ENCODE measurements at regions not wholly inside any gene's neighbourhood (a gene's known extent, or its start where the extent isn't known, plus 50 kb on each side); places are given as distances from the start of the nearest gene placed in this dataset.
A peak's percentile ranks its signal among the peaks of the same experiment; 100 is the strongest.

DNA sequence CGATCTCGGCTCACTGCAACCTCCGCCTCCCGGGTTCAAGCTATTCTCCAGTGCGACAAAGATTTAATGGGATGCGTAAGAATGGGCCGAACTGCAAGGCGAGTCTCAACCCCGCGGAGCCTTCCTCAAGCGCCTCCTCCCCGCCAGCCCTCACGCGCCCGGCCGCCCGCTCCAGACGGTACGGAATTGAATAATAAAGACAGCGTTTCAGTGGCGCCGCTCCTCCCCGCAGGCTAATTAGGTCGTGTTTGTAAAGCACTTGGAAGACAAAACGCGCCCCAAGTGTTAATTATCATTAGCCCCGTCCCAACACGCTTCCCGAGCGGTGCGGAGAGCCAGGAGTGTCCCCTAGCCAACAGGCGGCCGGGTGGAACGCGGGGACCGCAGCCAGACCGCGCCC lies 192.0 kb downstream of the BUD13 start:
- H3K27me3 Mint-ChIP-seq (ENCODE audit: insufficient read depth, low read depth, poor library complexity) = peaks cover 84% of the 10 kb centered on the region
- ATAC-seq = peak; percentile 86
- TF ChIP-seq NANOG (IDR thresholded peaks at IDR 0.05; ENCODE audit: borderline replicate concordance) (peak; percentile 77; the same call in 1 of the 2 replicates), CREB1 (CRISPR knock-in tag; IDR thresholded peaks at IDR 0.05; ENCODE audit: low read depth) (no peak)
- TF ChIP-seq, protein P1, sequence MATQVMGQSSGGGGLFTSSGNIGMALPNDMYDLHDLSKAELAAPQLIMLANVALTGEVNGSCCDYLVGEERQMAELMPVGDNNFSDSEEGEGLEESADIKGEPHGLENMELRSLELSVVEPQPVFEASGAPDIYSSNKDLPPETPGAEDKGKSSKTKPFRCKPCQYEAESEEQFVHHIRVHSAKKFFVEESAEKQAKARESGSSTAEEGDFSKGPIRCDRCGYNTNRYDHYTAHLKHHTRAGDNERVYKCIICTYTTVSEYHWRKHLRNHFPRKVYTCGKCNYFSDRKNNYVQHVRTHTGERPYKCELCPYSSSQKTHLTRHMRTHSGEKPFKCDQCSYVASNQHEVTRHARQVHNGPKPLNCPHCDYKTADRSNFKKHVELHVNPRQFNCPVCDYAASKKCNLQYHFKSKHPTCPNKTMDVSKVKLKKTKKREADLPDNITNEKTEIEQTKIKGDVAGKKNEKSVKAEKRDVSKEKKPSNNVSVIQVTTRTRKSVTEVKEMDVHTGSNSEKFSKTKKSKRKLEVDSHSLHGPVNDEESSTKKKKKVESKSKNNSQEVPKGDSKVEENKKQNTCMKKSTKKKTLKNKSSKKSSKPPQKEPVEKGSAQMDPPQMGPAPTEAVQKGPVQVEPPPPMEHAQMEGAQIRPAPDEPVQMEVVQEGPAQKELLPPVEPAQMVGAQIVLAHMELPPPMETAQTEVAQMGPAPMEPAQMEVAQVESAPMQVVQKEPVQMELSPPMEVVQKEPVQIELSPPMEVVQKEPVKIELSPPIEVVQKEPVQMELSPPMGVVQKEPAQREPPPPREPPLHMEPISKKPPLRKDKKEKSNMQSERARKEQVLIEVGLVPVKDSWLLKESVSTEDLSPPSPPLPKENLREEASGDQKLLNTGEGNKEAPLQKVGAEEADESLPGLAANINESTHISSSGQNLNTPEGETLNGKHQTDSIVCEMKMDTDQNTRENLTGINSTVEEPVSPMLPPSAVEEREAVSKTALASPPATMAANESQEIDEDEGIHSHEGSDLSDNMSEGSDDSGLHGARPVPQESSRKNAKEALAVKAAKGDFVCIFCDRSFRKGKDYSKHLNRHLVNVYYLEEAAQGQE (IDR thresholded peaks at IDR 0.05; ENCODE audit: unreplicated experiment) = peak; percentile 9
- H3K27ac Mint-ChIP-seq = no peak overlapping the region
- Histone ChIP-seq H2AFZ (peak overlapping the region; percentile 11), H3K36me3 (ENCODE audit: insufficient read depth) (no peaks in the 10 kb centered on the region; the same call in 1 of the 2 replicates), H3K4me3 (peak overlapping the region; percentile 70), H4K20me1 (replicated peaks; ENCODE audit: insufficient read depth) (peaks cover 3% of the 10 kb centered on the region), H3K79me2 (replicated peaks; ENCODE audit: insufficient read depth) (no peaks in the 10 kb centered on the region), H3K27ac (ENCODE audit: low read depth) (no peak overlapping the region), H3K4me1 (ENCODE audit: insufficient read depth) (peaks cover 32% of the 10 kb centered on the region), H3F3A (replicated peaks; ENCODE audit: low read depth) (0 out of 2 replicates have a peak, but pooled peaks cover 11% of the 10 kb centered on the region), H3K4me2 (peak overlapping the region; percentile 96), H3K9me2 (ENCODE audit: insufficient read depth) (no peaks in the 10 kb centered on the region), H3K27me3 (ENCODE audit: insufficient read depth) (peaks cover 97% of the 10 kb centered on the region)
- H3K9me3 Mint-ChIP-seq = no peaks in the 10 kb centered on the region
- peak; percentile 95 for DNase-seq (ENCODE audit: low spot score)
- H3K36me3 Mint-ChIP-seq (ENCODE audit: low read depth) = no peaks in the 10 kb centered on the region
- peak overlapping the region; percentile 55 for H3K4me3 Mint-ChIP-seq
- H3K4me1 Mint-ChIP-seq = peaks cover 32% of the 10 kb centered on the region

DNA sequence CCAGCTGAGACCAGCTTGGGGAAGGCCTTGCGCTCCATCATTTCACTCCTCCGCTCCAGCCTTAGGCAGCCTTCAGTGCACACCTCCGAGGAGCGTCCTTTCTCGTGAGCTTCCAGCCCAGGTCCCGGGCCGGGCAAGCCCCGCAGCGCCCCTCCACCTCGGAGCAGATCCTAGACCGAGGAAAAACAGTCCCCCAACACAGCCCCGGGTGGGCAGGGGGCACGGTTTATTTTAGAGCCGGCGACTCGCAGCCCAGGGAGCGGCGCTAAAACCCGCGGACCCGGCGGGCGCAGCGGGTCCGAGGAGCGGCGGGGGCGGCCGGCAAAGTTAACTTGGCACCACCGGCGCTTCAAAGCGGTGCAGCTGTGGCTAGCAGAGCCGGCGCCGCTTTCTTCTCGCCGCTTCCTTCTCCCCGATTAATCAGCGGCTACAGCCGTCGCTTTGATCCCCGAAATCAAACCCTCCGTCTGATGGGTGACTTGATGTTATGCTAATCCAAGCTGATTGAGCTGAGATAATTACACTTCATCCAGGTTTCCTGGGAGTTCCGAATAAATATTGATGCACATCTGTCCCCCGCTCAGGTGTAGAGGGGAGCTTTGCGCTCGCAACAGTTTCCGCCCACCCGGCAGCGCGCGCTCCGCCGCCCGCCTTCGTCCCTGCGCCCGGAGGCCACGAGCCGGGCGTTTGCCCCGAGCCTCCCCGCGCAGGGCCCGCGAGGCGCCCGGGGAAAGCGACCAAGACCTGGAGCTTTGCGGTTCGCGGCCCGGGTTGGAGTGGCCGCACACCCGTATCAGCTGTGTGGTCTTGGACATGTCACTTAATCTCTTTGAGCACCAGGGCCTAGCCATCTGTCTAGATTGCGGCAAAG lies 192.7 kb downstream of the BUD13 start:
- peak; percentile 35 for ATAC-seq
- H3K36me3 ChIP-seq (ENCODE audit: insufficient read depth) = no peaks in the 10 kb centered on the region
- Mint-ChIP-seq H3K36me3 (ENCODE audit: low read depth) (no peaks in the 10 kb centered on the region), H3K9me3 (no peaks in the 10 kb centered on the region), H3K4me3 (peak overlapping the region; percentile 71), H3K27me3 (ENCODE audit: insufficient read depth, low read depth, poor library complexity) (peaks cover 84% of the 10 kb centered on the region), H3K4me1 (peaks cover 32% of the 10 kb centered on the region), H3K27ac (no peak overlapping the region)
- TF ChIP-seq ZNF114 (CRISPR knock-in tag; IDR thresholded peaks at IDR 0.05) = no peak
- TF ChIP-seq EZH2phosphoT487 (IDR thresholded peaks at IDR 0.05; ENCODE audit: unreplicated experiment) = peak; percentile 39
- TF ChIP-seq EZH2 (IDR thresholded peaks at IDR 0.05; ENCODE audit: low read depth, unreplicated experiment) = peak; percentile 51
- H3K27me3 ChIP-seq (ENCODE audit: insufficient read depth) = peaks cover 90% of the 10 kb centered on the region
- H3K9me2 ChIP-seq (ENCODE audit: insufficient read depth) = no peaks in the 10 kb centered on the region
- H3K4me2 ChIP-seq = peak overlapping the region; percentile 96
- no peak overlapping the region for H3K27ac ChIP-seq (ENCODE audit: low read depth)
- peak overlapping the region; percentile 70 for H3K4me3 ChIP-seq
- H4K20me1 ChIP-seq (replicated peaks; ENCODE audit: insufficient read depth) = peaks cover 3% of the 10 kb centered on the region
- H3K79me2 ChIP-seq (replicated peaks; ENCODE audit: insufficient read depth) = no peaks in the 10 kb centered on the region
- 0 out of 2 replicates have a peak, but pooled peaks cover 11% of the 10 kb centered on the region for H3F3A ChIP-seq (replicated peaks; ENCODE audit: low read depth)
- peaks cover 30% of the 10 kb centered on the region for H3K4me1 ChIP-seq (ENCODE audit: insufficient read depth)
- peak; percentile 78 for DNase-seq (ENCODE audit: low spot score)
- peak overlapping the region; percentile 98 for H2AFZ ChIP-seq
